ENCODE measurements at regions not wholly inside any gene's neighbourhood (a gene's known extent, or its start where the extent isn't known, plus 50 kb on each side); places are given as distances from the start of the nearest gene placed in this dataset.
A peak's percentile ranks its signal among the peaks of the same experiment; 100 is the strongest.

DNA sequence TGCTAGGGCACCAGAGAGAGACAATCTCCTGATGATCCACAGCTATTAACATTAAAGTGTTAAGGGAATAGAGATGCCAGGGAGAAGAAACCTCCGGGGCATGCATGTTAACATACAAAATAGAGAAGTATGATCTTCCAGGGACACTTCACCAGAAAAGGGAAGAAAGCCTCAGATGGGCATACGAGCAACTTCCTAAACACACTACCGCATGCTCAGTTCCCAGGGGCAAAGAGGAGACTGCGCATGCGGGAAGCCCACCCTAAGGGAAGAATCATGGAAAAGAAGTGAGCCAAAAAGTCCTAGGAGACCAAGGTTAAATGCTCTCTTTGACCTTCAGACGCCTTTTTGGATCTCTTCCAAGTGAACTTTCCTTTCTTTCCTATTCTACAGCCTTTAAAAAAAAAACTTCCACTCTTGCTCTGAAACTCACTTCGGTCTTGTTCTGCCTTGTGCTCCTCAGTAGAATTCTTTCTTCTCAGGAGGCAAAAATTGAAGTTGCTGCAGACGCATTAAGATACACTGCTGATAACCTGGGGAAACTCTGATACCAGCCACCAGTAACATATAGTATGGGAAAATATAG, 1211.3 kb downstream of the REEP3 start:
- Histone ChIP-seq H3K4me3 (no peak overlapping the region), H3K27ac (no peak overlapping the region), H3K27me3 (no peaks in the 10 kb centered on the region), H3K4me1 (no peaks in the 10 kb centered on the region), H3K36me3 (no peaks in the 10 kb centered on the region), H3K9me3 (no peaks in the 10 kb centered on the region)
- intact Hi-C loops (cut with DNase I): no loop called here
- WGBS, 2 donors: 56 to 60% methylated on average over 8 of the region's 8 CpGs
- DNase-seq: no peak
- TF ChIP-seq, protein P1, sequence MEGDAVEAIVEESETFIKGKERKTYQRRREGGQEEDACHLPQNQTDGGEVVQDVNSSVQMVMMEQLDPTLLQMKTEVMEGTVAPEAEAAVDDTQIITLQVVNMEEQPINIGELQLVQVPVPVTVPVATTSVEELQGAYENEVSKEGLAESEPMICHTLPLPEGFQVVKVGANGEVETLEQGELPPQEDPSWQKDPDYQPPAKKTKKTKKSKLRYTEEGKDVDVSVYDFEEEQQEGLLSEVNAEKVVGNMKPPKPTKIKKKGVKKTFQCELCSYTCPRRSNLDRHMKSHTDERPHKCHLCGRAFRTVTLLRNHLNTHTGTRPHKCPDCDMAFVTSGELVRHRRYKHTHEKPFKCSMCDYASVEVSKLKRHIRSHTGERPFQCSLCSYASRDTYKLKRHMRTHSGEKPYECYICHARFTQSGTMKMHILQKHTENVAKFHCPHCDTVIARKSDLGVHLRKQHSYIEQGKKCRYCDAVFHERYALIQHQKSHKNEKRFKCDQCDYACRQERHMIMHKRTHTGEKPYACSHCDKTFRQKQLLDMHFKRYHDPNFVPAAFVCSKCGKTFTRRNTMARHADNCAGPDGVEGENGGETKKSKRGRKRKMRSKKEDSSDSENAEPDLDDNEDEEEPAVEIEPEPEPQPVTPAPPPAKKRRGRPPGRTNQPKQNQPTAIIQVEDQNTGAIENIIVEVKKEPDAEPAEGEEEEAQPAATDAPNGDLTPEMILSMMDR (IDR thresholded peaks at IDR 0.05): no peak
- no peak for TF ChIP-seq POLR2A (IDR thresholded peaks at IDR 0.05)

DNA sequence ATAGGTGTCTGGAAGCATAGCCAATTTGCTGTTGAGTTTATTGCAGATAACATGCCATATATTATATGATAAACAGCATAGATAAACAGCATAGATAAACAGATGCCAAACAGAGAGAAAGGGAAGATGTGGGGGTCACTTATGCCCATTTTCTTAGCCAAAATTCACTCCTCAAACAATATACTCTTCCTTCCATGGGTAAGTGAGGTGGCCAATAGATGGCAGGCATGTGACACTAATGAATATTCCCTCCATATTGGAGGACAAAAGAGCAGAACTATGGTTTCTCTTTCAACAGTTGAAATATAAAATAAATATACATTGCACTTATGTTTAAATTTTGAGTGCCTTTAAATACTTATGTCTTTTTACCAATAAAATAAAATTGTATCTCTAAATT, 1212.8 kb downstream of the REEP3 start:
- Histone ChIP-seq H3K9me3 (no peaks in the 10 kb centered on the region), H3K4me3 (no peak overlapping the region), H3K4me1 (no peaks in the 10 kb centered on the region), H3K27me3 (no peaks in the 10 kb centered on the region), H3K36me3 (no peaks in the 10 kb centered on the region), H3K27ac (no peak overlapping the region)
- TF ChIP-seq, protein P1 (IDR thresholded peaks at IDR 0.05): peak in 1 of 6 experiments; percentile 10
- no peak for TF ChIP-seq POLR2A (IDR thresholded peaks at IDR 0.05)
- intact Hi-C loops (cut with DNase I): no loop called here
- no peak for DNase-seq

DNA sequence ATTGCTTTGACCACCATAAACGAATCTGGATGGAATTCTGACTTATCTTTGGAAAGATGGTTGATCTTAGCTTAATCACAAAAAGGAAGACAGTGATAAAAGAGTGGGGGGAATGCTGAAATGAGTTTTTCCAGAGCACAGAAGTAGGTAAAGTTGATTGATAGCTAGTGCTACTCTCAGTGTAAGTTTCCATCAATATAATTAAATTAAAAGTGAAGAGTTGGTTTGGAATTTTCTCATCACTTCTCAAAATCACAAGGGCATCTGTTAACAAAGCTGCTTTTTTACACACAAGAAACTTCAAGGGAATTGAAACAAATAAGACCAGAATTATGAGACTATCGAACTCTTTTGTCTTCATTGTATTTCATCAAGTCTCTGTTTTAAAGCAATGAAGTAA, 1217.3 kb downstream of the REEP3 start:
- H3K4me1 ChIP-seq: no peaks in the 10 kb centered on the region
- DNase-seq: no peak
- TF ChIP-seq POLR2A (IDR thresholded peaks at IDR 0.05): no peak
- TF ChIP-seq, protein P1 (IDR thresholded peaks at IDR 0.05): no peak
- H3K27ac ChIP-seq: no peak overlapping the region
- WGBS, 2 donors: 31 to 49% methylated on average over 2 of the region's 2 CpGs
- intact Hi-C loops (cut with DNase I): no loop called here
- no peaks in the 10 kb centered on the region for H3K36me3 ChIP-seq
- no peak overlapping the region for H3K4me3 ChIP-seq
- H3K27me3 ChIP-seq: no peaks in the 10 kb centered on the region
- H3K9me3 ChIP-seq: no peaks in the 10 kb centered on the region

DNA sequence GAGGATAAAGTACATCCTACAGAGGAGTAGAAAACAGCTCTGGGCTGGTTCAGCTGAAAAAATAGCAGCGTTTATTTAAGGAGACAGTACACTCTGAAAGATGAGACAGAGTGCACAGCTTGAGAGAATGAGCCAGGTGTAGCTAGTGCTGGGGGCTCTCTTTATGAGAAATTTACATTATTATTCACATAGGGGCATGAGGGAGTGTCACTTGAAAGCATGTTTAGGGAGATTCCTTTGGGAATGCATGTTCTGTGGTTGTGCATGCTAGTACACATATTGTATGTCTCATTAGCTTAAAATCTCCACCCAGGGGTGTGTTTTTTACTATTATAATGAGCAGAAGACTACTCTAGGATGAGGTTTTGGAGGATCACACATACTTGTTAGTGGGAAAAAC, 1224.4 kb downstream of the REEP3 start:
- Histone ChIP-seq H3K4me3 (no peak overlapping the region), H3K36me3 (no peaks in the 10 kb centered on the region), H3K27ac (no peak overlapping the region), H3K9me3 (no peaks in the 10 kb centered on the region), H3K4me1 (no peaks in the 10 kb centered on the region), H3K27me3 (no peaks in the 10 kb centered on the region)
- intact Hi-C loops (cut with DNase I): no loop called here
- TF ChIP-seq POLR2A (IDR thresholded peaks at IDR 0.05): no peak
- TF ChIP-seq, protein P1 (IDR thresholded peaks at IDR 0.05): no peak
- DNase-seq: no peak
- 36 to 43% methylated on average over 1 of the region's 1 CpG for WGBS, 2 donors

DNA sequence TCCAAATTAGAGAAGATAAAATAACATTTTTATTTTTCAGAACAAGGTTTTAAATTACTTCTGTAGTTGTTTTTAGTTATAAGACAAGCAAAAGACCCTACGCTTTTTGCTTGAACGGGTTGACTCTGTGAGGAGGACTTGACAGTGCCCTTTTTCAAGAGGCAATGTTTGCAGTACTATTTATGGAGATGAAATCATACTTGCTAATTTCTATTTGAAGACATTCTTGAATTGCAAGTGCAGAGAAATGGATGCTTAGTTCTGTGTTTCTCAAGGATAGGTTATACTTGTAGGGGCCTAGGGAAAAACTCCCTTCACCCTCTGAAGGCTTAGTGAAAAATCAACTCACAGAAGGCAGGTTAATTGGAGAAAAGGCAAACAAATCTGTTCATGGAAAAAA, 1229.5 kb downstream of the REEP3 start:
- no peak for DNase-seq
- Histone ChIP-seq H3K4me3 (no peak overlapping the region), H3K27ac (no peak overlapping the region), H3K4me1 (no peaks in the 10 kb centered on the region), H3K9me3 (no peaks in the 10 kb centered on the region), H3K36me3 (no peaks in the 10 kb centered on the region), H3K27me3 (no peaks in the 10 kb centered on the region)
- TF ChIP-seq, protein P1 (IDR thresholded peaks at IDR 0.05): no peak
- TF ChIP-seq POLR2A (IDR thresholded peaks at IDR 0.05): no peak
- WGBS, 2 donors: 39 to 85% methylated on average over 2 of the region's 2 CpGs
- intact Hi-C loops (cut with DNase I): no loop called here

Measured in esophagus squamous epithelium (tissue), 5 donors.